ENCODE measurements at regions not wholly inside any gene's neighbourhood (a gene's known extent, or its start where the extent isn't known, plus 50 kb on each side); places are given as distances from the start of the nearest gene placed in this dataset.

GRCh38 chr2:144154205-144154604, 365.7 kb downstream of the ZEB2 start:
- DNase-seq: no peak

- peak; percentile 89 for DNase-seq
These were observed 367.1 kb downstream of the ZEB2 start for GRCh38 chr2:144152817-144153271.

- DNase-seq: peak; percentile 67
These were observed 368.1 kb downstream of the ZEB2 start for GRCh38 chr2:144151851-144152250.

- DNase-seq: peak; percentile 93
These were observed 368.5 kb downstream of the ZEB2 start for GRCh38 chr2:144151405-144151804.

- DNase-seq: no peak
These were observed 372.6 kb downstream of the ZEB2 start for GRCh38 chr2:144147356-144147755.

- DNase-seq: no peak
These were observed 373.0 kb downstream of the ZEB2 start for GRCh38 chr2:144146876-144147275.

- no peak for DNase-seq
These were observed 373.8 kb downstream of the ZEB2 start for GRCh38 chr2:144146076-144146475.

- no peak for DNase-seq
These were observed 376.4 kb downstream of the ZEB2 start for GRCh38 chr2:144143294-144144151.

GRCh38 chr2:144140891-144141290, 379.0 kb downstream of the ZEB2 start:
- no peak for DNase-seq

GRCh38 chr2:144137705-144138428, 382.1 kb downstream of the ZEB2 start:
- no peak for DNase-seq

- no peak for DNase-seq
These were observed 382.6 kb downstream of the ZEB2 start for GRCh38 chr2:144137272-144137671.

- no peak for DNase-seq
These were observed 383.5 kb downstream of the ZEB2 start for GRCh38 chr2:144136297-144137010.

GRCh38 chr2:144133936-144134665, 385.8 kb downstream of the ZEB2 start:
- DNase-seq: peak; percentile 53

- no peak for DNase-seq
These were observed 387.6 kb downstream of the ZEB2 start for GRCh38 chr2:144132357-144132756.

GRCh38 chr2:144131042-144131441, 388.9 kb downstream of the ZEB2 start:
- no peak for DNase-seq

- DNase-seq: no peak
These were observed 389.4 kb downstream of the ZEB2 start for GRCh38 chr2:144130551-144130950.

GRCh38 chr2:144128130-144128746, 391.7 kb downstream of the ZEB2 start:
- no peak for DNase-seq

GRCh38 chr2:144127693-144128092, 392.2 kb downstream of the ZEB2 start:
- no peak for DNase-seq

- DNase-seq: no peak
These were observed 393.6 kb downstream of the ZEB2 start for GRCh38 chr2:144126302-144126701.

- DNase-seq: no peak
These were observed 394.2 kb downstream of the ZEB2 start for GRCh38 chr2:144125751-144126150.

GRCh38 chr2:144124882-144125281, 395.0 kb downstream of the ZEB2 start:
- DNase-seq: no peak

- DNase-seq: no peak
These were observed 399.4 kb downstream of the ZEB2 start for GRCh38 chr2:144120487-144120886.

All from hematopoietic multipotent progenitor cell treated with erythropoietin and hydrocortisone succinate and interleukin-3 and kit ligand, for 6 days (in vitro differentiated cells).